GM12878 (cell line): ENCODE measurements at regions not wholly inside any gene's neighbourhood (a gene's known extent, or its start where the extent isn't known, plus 50 kb on each side); places are given as distances from the start of the nearest gene placed in this dataset.

Source experiments
- ATAC-seq: fragments of 200-7000 bp; cut with Tn5 transposase; 3 replicates; pipeline ENCODE4 v1.9.1; 2020; ENCODE audit warnings: mild to moderate bottlenecking, moderate library complexity
- BruUV-seq: library from RNA; stranded (reverse); fragments of 400-500 nt; replicated peaks from 2 replicates; lab custom pipeline; 2021; lab: Mats Ljungman, UMichigan
- CTCF ChIA-PET: fragments of 300-600 bp; sonication (Branson Sonifier 250); formaldehyde crosslinking; extraction: SDS; loops from one replicate; lab custom pipeline; 2021; ENCODE audit warnings: inconsistent platforms; lab: Yijun Ruan, JAX
- POLR2A ChIA-PET: fragments of 350-600 bp; formaldehyde crosslinking; extraction: SDS; loops from one replicate; lab custom pipeline; 2021; ENCODE audit warnings: inconsistent platforms; lab: Charles Lee
- RAD21 ChIA-PET: fragments of 300-600 bp; sonication (Branson Sonifier 250); formaldehyde crosslinking; loops from one replicate; lab custom pipeline; 2023; ENCODE audit warnings: antibody characterized with exemption; ENCODE audit not compliant: unreplicated experiment; lab: Charles Lee
- SMC1A ChIA-PET: fragments of 300-600 bp; sonication (Branson Sonifier 250); formaldehyde crosslinking; loops from one replicate; lab custom pipeline; 2023; ENCODE audit not compliant: unreplicated experiment, uncharacterized antibody; lab: Charles Lee
- DNase-seq: peaks from one replicate; pipeline ENCODE4 v3.0.0-alpha.2; 2011; ENCODE audit warnings: low read depth, low spot score
- FAIRE-seq: peaks from 3 replicates; lab custom pipeline; 2011; peaks lifted over from hg19 to GRCh38; lab: Jason Lieb, UNC
- H2AFZ ChIP-seq: 2 replicates; pipeline ENCODE4 v1.6.0; 2011; ENCODE audit warnings: low read depth, low read length, control low read depth; ENCODE audit not compliant: control insufficient read depth
- H3K27ac ChIP-seq: 2 replicates; pipeline ENCODE4 v1.5.1; 2011; ENCODE audit warnings: control low read depth; ENCODE audit not compliant: control insufficient read depth, insufficient read depth
- H3K27me3 ChIP-seq, 2 experiments: replicated peaks in 1 of 2; 2 replicates each; pipeline versions ENCODE4 v1.6.0 to v1.6.1; 2011; ENCODE audit warnings: low read length in 1 of 2; ENCODE audit not compliant: control insufficient read depth in 2 of 2, insufficient read depth in 2 of 2
- H3K36me3 ChIP-seq, 2 experiments: 2 replicates each; pipeline ENCODE4 v1.5.1; 2011; ENCODE audit warnings: low read length in 1 of 2; ENCODE audit not compliant: control insufficient read depth in 2 of 2, insufficient read depth in 2 of 2
- H3K4me1 ChIP-seq: 2 replicates; pipeline ENCODE4 v1.6.1; 2011; ENCODE audit warnings: mild to moderate bottlenecking, low read length, moderate library complexity, mixed read lengths; ENCODE audit not compliant: control insufficient read depth, insufficient read depth
- H3K4me2 ChIP-seq: 2 replicates; pipeline ENCODE4 v1.6.0; 2011; ENCODE audit warnings: control low read depth; ENCODE audit not compliant: control insufficient read depth, insufficient read depth
- H3K4me3 ChIP-seq: fragments of 200-600 bp; sonication (generic); 2 replicates; pipeline ENCODE4 v1.5.1; 2016
- H3K79me2 ChIP-seq: 2 replicates; pipeline ENCODE4 v1.6.0; 2011; ENCODE audit warnings: low read length; ENCODE audit not compliant: control insufficient read depth, insufficient read depth
- H3K9ac ChIP-seq: 2 replicates; pipeline ENCODE4 v1.8.0; 2011; ENCODE audit warnings: low read length, control low read depth, mixed read lengths; ENCODE audit not compliant: control insufficient read depth, insufficient read depth
- H3K9me3 ChIP-seq: replicated peaks from 3 replicates; pipeline ENCODE4 v1.5.1; 2011; ENCODE audit warnings: mild to moderate bottlenecking, low read length; ENCODE audit not compliant: control insufficient read depth, insufficient read depth
- H4K20me1 ChIP-seq: 2 replicates; pipeline ENCODE4 v1.6.0; 2011; ENCODE audit not compliant: control insufficient read depth, insufficient read depth
- HDAC6 ChIP-seq: fragments of 200-600 bp; sonication (generic); IDR thresholded peaks from one replicate; pipeline ENCODE4 v1.8.0; 2017; ENCODE audit warnings: antibody characterized with exemption; ENCODE audit not compliant: unreplicated experiment
- PAX5 ChIP-seq: IDR thresholded peaks from 2 replicates; pipeline ENCODE4 v1.6.1; 2011; ENCODE audit warnings: low read depth, low read length, borderline replicate concordance
- RAD51 ChIP-seq: fragments of 450-650 bp; IDR thresholded peaks from 2 replicates; pipeline ENCODE4 v1.6.1; 2016; ENCODE audit warnings: moderate library complexity, mild to moderate bottlenecking, inconsistent platforms
- SIN3A ChIP-seq: IDR thresholded peaks from 2 replicates; pipeline ENCODE4 v1.6.1; 2012; ENCODE audit warnings: low read depth, low read length, improper control_type of control experiment
- WGBS: methylation state at CpG from one replicate; pipeline ENCODE4 v1.1.6; 2016; ENCODE audit warnings: low lambda C conversion rate; ENCODE audit not compliant: insufficient replicate concordance, insufficient coverage; ENCODE audit errors: missing lambda C conversion rate; 5-methylcytosine and 5-hydroxymethylcytosine counted together
- in situ Hi-C: fragments of 300-500 bp; cut with MboI; formaldehyde crosslinking; loops from 9 replicates; pipeline ENCODE4 v1.14.3; 2018; ENCODE audit warnings: mixed read lengths
- intact Hi-C: fragments of 100-400 bp; cut with micrococcal nuclease; formaldehyde crosslinking; loops from one replicate; pipeline ENCODE4 v1.14.2; 2022; ENCODE audit not compliant: unreplicated experiment
- TF ChIP-seq, protein P1 (sequence below): fragments of 450-650 bp; IDR thresholded peaks from 2 replicates; pipeline ENCODE4 v1.6.1; 2016; ENCODE audit warnings: mild to moderate bottlenecking, moderate library complexity, borderline replicate concordance
- TF ChIP-seq, protein P2 (sequence below): fragments of 450-650 bp; formaldehyde crosslinking; IDR thresholded peaks from 2 replicates; pipeline ENCODE4 v1.5.0; 2022; ENCODE audit warnings: mild to moderate bottlenecking, missing genetic modification characterization

- intact Hi-C loops: no loop called here
- DNase-seq: no peak
- no peaks in the 10 kb centered on the region for H3K9me3 ChIP-seq
- no peak overlapping the region for H2AFZ ChIP-seq
- no peaks in the 10 kb centered on the region for H3K4me1 ChIP-seq
- TF ChIP-seq RAD51: no peak
- TF ChIP-seq, all 136 proteins: peak for 0
- Histone ChIP-seq H3K27ac (no peak overlapping the region), H3K9ac (no peak overlapping the region), H3K79me2 (no peaks in the 10 kb centered on the region), H3K27me3 (no peaks in the 10 kb centered on the region), H3K4me3 (no peak overlapping the region), H3K4me2 (no peak overlapping the region), H3K36me3 (no peaks in the 10 kb centered on the region), H4K20me1 (no peaks in the 10 kb centered on the region)
- no TSS peak for BruUV-seq
- CTCF ChIA-PET: no interaction called here
- in situ Hi-C loops: no loop called here
- POLR2A ChIA-PET: no interaction called here
- RAD21 ChIA-PET: no interaction called here
- FAIRE-seq: no peak
- SMC1A ChIA-PET: no interaction called here
- WGBS: 4% methylated on average over 4 of the region's 4 CpGs
- no peak for ATAC-seq
Observed at GRCh38 chr3:158994386-158994785, 192.5 kb downstream of the MFSD1 start.

DNA sequence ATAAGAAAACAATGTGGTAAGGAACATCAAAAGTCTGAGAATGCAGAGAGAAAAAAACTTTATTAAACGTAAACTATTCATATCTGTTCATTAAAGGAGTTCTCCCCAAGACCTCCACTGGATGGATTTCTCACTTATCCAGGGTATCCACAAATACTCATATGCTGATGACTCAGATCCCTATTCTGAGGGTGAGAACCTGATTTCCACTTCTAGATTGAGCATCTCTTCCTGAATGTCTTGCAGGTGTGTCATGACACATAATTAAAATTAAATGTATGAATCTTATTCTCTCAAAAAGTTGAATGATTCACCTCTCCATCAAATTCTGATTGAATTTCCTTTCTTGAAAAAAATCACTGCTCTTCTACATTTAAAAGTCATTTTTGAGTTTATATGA is 199.9 kb downstream of the MFSD1 start:
- in situ Hi-C loops (no loop called here), intact Hi-C loops (no loop called here)
- H3K27ac ChIP-seq: no peak overlapping the region
- no peak overlapping the region for H3K4me2 ChIP-seq
- SMC1A ChIA-PET: no interaction called here
- no peaks in the 10 kb centered on the region for H3K36me3 ChIP-seq
- WGBS: 0% methylated on average over 1 of the region's 1 CpG
- BruUV-seq: no TSS peak
- POLR2A ChIA-PET: no interaction called here
- CTCF ChIA-PET: no interaction called here
- H2AFZ ChIP-seq: no peak overlapping the region
- H3K79me2 ChIP-seq: no peaks in the 10 kb centered on the region
- RAD21 ChIA-PET: no interaction called here
- no peaks in the 10 kb centered on the region for H3K9me3 ChIP-seq
- no peak for DNase-seq
- no peak overlapping the region for H3K9ac ChIP-seq
- ATAC-seq: no peak
- H3K4me3 ChIP-seq: no peak overlapping the region
- no peaks in the 10 kb centered on the region for H4K20me1 ChIP-seq
- no peak for FAIRE-seq
- no peaks in the 10 kb centered on the region for H3K27me3 ChIP-seq
- no peaks in the 10 kb centered on the region for H3K4me1 ChIP-seq
- TF ChIP-seq SIN3A: no peak
- TF ChIP-seq HDAC6: no peak
- TF ChIP-seq PAX5: no peak
- TF ChIP-seq, protein P1, sequence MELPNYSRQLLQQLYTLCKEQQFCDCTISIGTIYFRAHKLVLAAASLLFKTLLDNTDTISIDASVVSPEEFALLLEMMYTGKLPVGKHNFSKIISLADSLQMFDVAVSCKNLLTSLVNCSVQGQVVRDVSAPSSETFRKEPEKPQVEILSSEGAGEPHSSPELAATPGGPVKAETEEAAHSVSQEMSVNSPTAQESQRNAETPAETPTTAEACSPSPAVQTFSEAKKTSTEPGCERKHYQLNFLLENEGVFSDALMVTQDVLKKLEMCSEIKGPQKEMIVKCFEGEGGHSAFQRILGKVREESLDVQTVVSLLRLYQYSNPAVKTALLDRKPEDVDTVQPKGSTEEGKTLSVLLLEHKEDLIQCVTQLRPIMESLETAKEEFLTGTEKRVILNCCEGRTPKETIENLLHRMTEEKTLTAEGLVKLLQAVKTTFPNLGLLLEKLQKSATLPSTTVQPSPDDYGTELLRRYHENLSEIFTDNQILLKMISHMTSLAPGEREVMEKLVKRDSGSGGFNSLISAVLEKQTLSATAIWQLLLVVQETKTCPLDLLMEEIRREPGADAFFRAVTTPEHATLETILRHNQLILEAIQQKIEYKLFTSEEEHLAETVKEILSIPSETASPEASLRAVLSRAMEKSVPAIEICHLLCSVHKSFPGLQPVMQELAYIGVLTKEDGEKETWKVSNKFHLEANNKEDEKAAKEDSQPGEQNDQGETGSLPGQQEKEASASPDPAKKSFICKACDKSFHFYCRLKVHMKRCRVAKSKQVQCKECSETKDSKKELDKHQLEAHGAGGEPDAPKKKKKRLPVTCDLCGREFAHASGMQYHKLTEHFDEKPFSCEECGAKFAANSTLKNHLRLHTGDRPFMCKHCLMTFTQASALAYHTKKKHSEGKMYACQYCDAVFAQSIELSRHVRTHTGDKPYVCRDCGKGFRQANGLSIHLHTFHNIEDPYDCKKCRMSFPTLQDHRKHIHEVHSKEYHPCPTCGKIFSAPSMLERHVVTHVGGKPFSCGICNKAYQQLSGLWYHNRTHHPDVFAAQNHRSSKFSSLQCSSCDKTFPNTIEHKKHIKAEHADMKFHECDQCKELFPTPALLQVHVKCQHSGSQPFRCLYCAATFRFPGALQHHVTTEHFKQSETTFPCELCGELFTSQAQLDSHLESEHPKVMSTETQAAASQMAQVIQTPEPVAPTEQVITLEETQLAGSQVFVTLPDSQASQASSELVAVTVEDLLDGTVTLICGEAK: no peak
- TF ChIP-seq, protein P2, sequence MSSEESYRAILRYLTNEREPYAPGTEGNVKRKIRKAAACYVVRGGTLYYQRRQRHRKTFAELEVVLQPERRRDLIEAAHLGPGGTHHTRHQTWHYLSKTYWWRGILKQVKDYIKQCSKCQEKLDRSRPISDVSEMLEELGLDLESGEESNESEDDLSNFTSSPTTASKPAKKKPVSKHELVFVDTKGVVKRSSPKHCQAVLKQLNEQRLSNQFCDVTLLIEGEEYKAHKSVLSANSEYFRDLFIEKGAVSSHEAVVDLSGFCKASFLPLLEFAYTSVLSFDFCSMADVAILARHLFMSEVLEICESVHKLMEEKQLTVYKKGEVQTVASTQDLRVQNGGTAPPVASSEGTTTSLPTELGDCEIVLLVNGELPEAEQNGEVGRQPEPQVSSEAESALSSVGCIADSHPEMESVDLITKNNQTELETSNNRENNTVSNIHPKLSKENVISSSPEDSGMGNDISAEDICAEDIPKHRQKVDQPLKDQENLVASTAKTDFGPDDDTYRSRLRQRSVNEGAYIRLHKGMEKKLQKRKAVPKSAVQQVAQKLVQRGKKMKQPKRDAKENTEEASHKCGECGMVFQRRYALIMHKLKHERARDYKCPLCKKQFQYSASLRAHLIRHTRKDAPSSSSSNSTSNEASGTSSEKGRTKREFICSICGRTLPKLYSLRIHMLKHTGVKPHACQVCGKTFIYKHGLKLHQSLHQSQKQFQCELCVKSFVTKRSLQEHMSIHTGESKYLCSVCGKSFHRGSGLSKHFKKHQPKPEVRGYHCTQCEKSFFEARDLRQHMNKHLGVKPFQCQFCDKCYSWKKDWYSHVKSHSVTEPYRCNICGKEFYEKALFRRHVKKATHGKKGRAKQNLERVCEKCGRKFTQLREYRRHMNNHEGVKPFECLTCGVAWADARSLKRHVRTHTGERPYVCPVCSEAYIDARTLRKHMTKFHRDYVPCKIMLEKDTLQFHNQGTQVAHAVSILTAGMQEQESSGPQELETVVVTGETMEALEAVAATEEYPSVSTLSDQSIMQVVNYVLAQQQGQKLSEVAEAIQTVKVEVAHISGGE (CRISPR knock-in tag): no peak
